AG04450 (cell line): ENCODE measurements at regions not wholly inside any gene's neighbourhood (a gene's known extent, or its start where the extent isn't known, plus 50 kb on each side); places are given as distances from the start of the nearest gene placed in this dataset.

Experiments
- CTCF ChIA-PET: fragments of 300-600, 350-600 bp; formaldehyde crosslinking; extraction: SDS; loops from one replicate; lab custom pipeline; 2022; ENCODE audit warnings: antibody characterized with exemption, inconsistent platforms; lab: Charles Lee
- POLR2A ChIA-PET: fragments of 350-600 bp; formaldehyde crosslinking; extraction: SDS; loops from one replicate; lab custom pipeline; 2021; ENCODE audit warnings: antibody characterized with exemption, inconsistent platforms; lab: Yijun Ruan, JAX
- DNase-seq: peaks from one replicate; pipeline ENCODE4 v3.0.0-alpha.2; 2011; ENCODE audit warnings: low read depth, low spot score
- H3K27ac ChIP-seq: one replicate; pipeline ENCODE4 v1.5.1; 2012; ENCODE audit warnings: low read depth, low read length, control low read depth
- H3K27me3 ChIP-seq: one replicate; pipeline ENCODE4 v1.6.0; 2012; ENCODE audit warnings: low read length; ENCODE audit not compliant: control insufficient read depth, insufficient read depth
- H3K4me3 ChIP-seq: 2 replicates; pipeline ENCODE4 v1.5.1; 2011; ENCODE audit warnings: mild to moderate bottlenecking, low read depth, low read length, control low read depth
- H3K9me3 ChIP-seq: 2 replicates; pipeline ENCODE4 v1.5.1; 2012; ENCODE audit warnings: low read length; ENCODE audit not compliant: control insufficient read depth, insufficient read depth
- TF ChIP-seq, protein P1 (sequence below): IDR thresholded peaks from 2 replicates; pipeline ENCODE4 v1.5.1; 2011; ENCODE audit warnings: low read depth, low read length, control low read depth, inconsistent platforms

GRCh38 chr15:38176691-38177090 lies 75.9 kb upstream of the SPRED1 start:
- no peak overlapping the region for H3K27ac ChIP-seq
- POLR2A ChIA-PET, result no interaction called here
- CTCF ChIA-PET, result no interaction called here
- H3K4me3 ChIP-seq, result no peak overlapping the region
- TF ChIP-seq, protein P1, sequence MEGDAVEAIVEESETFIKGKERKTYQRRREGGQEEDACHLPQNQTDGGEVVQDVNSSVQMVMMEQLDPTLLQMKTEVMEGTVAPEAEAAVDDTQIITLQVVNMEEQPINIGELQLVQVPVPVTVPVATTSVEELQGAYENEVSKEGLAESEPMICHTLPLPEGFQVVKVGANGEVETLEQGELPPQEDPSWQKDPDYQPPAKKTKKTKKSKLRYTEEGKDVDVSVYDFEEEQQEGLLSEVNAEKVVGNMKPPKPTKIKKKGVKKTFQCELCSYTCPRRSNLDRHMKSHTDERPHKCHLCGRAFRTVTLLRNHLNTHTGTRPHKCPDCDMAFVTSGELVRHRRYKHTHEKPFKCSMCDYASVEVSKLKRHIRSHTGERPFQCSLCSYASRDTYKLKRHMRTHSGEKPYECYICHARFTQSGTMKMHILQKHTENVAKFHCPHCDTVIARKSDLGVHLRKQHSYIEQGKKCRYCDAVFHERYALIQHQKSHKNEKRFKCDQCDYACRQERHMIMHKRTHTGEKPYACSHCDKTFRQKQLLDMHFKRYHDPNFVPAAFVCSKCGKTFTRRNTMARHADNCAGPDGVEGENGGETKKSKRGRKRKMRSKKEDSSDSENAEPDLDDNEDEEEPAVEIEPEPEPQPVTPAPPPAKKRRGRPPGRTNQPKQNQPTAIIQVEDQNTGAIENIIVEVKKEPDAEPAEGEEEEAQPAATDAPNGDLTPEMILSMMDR, result no peak
- H3K27me3 ChIP-seq, result peaks cover 4% of the 10 kb centered on the region
- no peak for DNase-seq
- no peaks in the 10 kb centered on the region for H3K9me3 ChIP-seq

- no peak for DNase-seq
- CTCF ChIA-PET, result no interaction called here
- Histone ChIP-seq H3K9me3 (no peaks in the 10 kb centered on the region), H3K27me3 (peaks cover 3% of the 10 kb centered on the region), H3K4me3 (no peak overlapping the region), H3K27ac (no peak overlapping the region)
- TF ChIP-seq, protein P1, result no peak
- POLR2A ChIA-PET, result interaction anchor here (0.7 kb wide), 1 partner anchor 54 kb away, joined by 3 read pairs; no protein-coding TSS in a partner anchor
Measured at GRCh38 chr15:38182900-38183299, 69.7 kb upstream of the SPRED1 start.

DNA sequence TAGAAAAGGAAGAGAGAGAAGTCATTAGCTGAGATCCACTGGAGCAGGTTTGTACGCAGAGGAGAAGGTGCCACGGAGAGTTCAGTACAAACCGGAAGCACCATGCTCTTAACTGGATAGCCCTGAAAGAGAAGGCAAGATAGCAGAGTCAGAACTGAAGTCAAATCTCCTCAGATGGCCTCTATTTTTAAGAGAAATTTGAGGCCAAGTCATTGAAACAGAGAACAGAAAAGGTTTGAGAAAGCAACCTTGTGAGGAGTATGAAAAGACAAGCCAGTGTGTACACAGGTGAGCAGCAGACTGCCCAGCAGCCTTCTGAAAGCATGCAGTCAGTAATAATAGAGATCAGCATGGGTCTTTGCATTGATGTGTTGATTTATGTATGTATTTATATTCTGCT lies 66.1 kb upstream of the SPRED1 start:
- POLR2A ChIA-PET, result interaction anchor here (0.7 kb wide), 1 partner anchor 56 kb away, joined by 3 read pairs; no protein-coding TSS in a partner anchor
- TF ChIP-seq, protein P1, result no peak
- no peaks in the 10 kb centered on the region for H3K9me3 ChIP-seq

DNA sequence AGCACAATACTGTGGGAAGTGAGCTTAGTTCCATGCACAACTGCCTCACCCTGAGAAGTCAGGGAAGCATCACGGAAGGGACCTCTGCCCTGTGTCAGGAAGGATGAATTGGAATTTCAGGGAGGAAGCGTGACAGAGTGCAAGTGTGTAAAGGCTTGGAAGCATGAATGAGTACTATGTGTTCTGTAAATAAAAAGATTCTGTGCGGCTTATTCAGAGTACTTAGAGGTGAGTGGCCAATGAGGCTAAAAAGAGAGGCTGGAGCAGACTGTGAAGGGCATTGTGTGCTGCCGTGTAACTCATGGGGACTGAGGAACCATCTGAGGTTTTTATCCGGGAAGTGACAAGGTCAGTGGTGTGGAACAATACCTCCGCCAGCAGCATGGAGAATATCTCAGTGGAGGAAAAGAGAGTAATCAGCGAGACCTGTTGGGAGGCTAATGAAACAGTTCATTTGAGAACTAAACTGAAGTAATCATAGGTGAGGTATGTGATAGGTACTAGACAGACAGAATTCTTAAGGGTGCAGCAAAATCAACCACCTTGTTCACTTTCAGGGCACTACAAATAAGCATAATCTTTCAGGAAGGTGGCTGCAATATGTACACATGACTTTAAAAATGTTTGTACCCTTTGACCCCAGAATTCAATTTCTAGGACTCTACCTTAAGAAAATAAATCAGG lies 64.9 kb upstream of the SPRED1 start:
- TF ChIP-seq, protein P1, result no peak

More for the DNA sequence above, 66.1 kb upstream of the SPRED1 start:
- Histone ChIP-seq H3K4me3 (no peak overlapping the region), H3K27me3 (peaks cover 3% of the 10 kb centered on the region), H3K27ac (no peak overlapping the region)
- no peak for DNase-seq
- CTCF ChIA-PET, result no interaction called here

DNA sequence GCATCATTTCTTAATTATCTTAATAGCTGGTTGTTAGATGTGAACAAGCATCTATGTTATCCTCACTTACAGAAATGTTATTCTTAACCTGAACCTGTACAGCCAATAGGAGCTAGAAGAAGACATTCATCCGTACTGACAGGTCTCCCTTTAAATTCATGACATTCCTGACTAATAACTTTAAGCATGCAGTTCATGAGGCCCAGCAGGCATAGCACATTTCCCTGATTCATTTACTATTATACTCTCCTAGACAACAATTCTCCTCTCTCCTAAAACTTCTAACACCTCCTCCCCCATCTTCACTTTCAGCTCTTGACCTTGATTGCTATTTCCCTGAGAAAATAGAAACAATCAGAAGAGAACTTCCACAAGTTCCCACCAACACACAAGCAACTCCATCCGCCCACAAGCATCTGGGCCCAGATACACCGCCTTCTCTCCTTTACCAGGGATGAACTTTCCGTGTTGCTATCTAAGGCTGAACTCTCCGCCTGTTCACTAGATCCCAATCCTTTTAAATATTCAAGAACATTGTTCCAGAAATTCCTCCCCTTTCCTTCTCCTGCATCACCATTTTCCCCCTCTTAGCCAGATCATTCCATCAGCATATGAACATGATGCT lies 62.9 kb upstream of the SPRED1 start:
- H3K27ac ChIP-seq, result no peak overlapping the region
- CTCF ChIA-PET, result interaction anchor here (0.6 kb wide), 1 partner anchor 168 kb away, joined by 4 read pairs; no protein-coding TSS in a partner anchor
- no peaks in the 10 kb centered on the region for H3K9me3 ChIP-seq
- peaks cover 3% of the 10 kb centered on the region for H3K27me3 ChIP-seq
- no peak overlapping the region for H3K4me3 ChIP-seq
- no peak for DNase-seq
- TF ChIP-seq, protein P1, result no peak
- POLR2A ChIA-PET, result interaction anchor here (0.6 kb wide), 1 partner anchor 61 kb away, joined by 3 read pairs; no protein-coding TSS in a partner anchor

More for the DNA sequence above, 64.9 kb upstream of the SPRED1 start:
- Histone ChIP-seq H3K9me3 (no peaks in the 10 kb centered on the region), H3K27ac (no peak overlapping the region), H3K27me3 (peaks cover 3% of the 10 kb centered on the region), H3K4me3 (no peak overlapping the region)
- ChIA-PET CTCF (no interaction called here), POLR2A (no interaction called here)
- DNase-seq, result no peak
